Colonic mucosa (tissue), 4 donors: ENCODE measurements at regions not wholly inside any gene's neighbourhood (a gene's known extent, or its start where the extent isn't known, plus 50 kb on each side); places are given as distances from the start of the nearest gene placed in this dataset.

Experiments
- DNase-seq: peaks from one replicate; pipeline ENCODE4 v3.0.0-alpha.2; 2020
- H3K27ac ChIP-seq: fragments of 200-600 bp; one replicate; pipeline ENCODE4 v1.8.0; 2021
- H3K27me3 ChIP-seq: fragments of 200-600 bp; one replicate; pipeline ENCODE4 v1.8.0; 2021
- H3K36me3 ChIP-seq: fragments of 200-600 bp; one replicate; pipeline ENCODE4 v1.8.0; 2021
- H3K4me1 ChIP-seq: fragments of 200-600 bp; one replicate; pipeline ENCODE4 v1.8.0; 2021; ENCODE audit warnings: mild to moderate bottlenecking
- H3K4me3 ChIP-seq: fragments of 200-600 bp; one replicate; pipeline ENCODE4 v1.8.0; 2021
- H3K9ac ChIP-seq, 2 donors: one replicate each; pipeline ENCODE4 v1.7.0; 2013; ENCODE audit warnings: control low read depth in 2 of 2, low read depth in 2 of 2, low read length in 2 of 2
- H3K9me3 ChIP-seq: fragments of 200-600 bp; one replicate; pipeline ENCODE4 v1.8.0; 2021
- CTCF ChIP-seq: fragments of 200-600 bp; IDR thresholded peaks from one replicate; pipeline ENCODE4 v1.8.0; 2022; ENCODE audit warnings: antibody characterized with exemption, mild to moderate bottlenecking
- intact Hi-C: fragments of 100-400 bp; cut with DNase I; formaldehyde crosslinking; loops from one replicate; pipeline ENCODE4 v1.14.1; 2022
- donor health status: healthy.
- donor health status: DM: no; HTN: no; CAD: no.
- donor health status: DM: no; HTN: no; CAD: no.

- no peak overlapping the region for H3K9ac ChIP-seq
- DNase-seq = no peak
- TF ChIP-seq CTCF = no peak
- H3K27ac ChIP-seq = no peak overlapping the region
- intact Hi-C loops = no loop called here
- H3K36me3 ChIP-seq = no peaks in the 10 kb centered on the region
- no peak overlapping the region for H3K4me3 ChIP-seq
- no peaks in the 10 kb centered on the region for H3K4me1 ChIP-seq
- H3K9me3 ChIP-seq = no peaks in the 10 kb centered on the region
- H3K27me3 ChIP-seq = no peaks in the 10 kb centered on the region
Observed at GRCh38 chr15:39250001-39250400, 330.9 kb upstream of the THBS1 start.

- no peak overlapping the region for H3K27ac ChIP-seq
- no peak for DNase-seq
- H3K9ac ChIP-seq = no peak overlapping the region
- TF ChIP-seq CTCF = no peak
- H3K4me3 ChIP-seq = no peak overlapping the region
- H3K27me3 ChIP-seq = no peaks in the 10 kb centered on the region
- no peaks in the 10 kb centered on the region for H3K4me1 ChIP-seq
- H3K36me3 ChIP-seq = no peaks in the 10 kb centered on the region
- intact Hi-C loops = no loop called here
- H3K9me3 ChIP-seq = no peaks in the 10 kb centered on the region
Observed at GRCh38 chr15:39250460-39251186, 330.3 kb upstream of the THBS1 start.

GRCh38 chr15:39251413-39252133 is 329.3 kb upstream of the THBS1 start:
- H3K27ac ChIP-seq = no peak overlapping the region
- H3K4me1 ChIP-seq = no peaks in the 10 kb centered on the region
- DNase-seq = no peak
- no peak overlapping the region for H3K9ac ChIP-seq
- no peaks in the 10 kb centered on the region for H3K27me3 ChIP-seq
- no peaks in the 10 kb centered on the region for H3K36me3 ChIP-seq
- intact Hi-C loops = no loop called here
- no peak for TF ChIP-seq CTCF
- no peak overlapping the region for H3K4me3 ChIP-seq
- H3K9me3 ChIP-seq = no peaks in the 10 kb centered on the region

GRCh38 chr15:39252134-39252470 is 328.8 kb upstream of the THBS1 start:
- DNase-seq = no peak
- Histone ChIP-seq H3K36me3 (no peaks in the 10 kb centered on the region), H3K9me3 (no peaks in the 10 kb centered on the region), H3K4me3 (no peak overlapping the region), H3K4me1 (no peaks in the 10 kb centered on the region), H3K27me3 (no peaks in the 10 kb centered on the region), H3K9ac (no peak overlapping the region), H3K27ac (no peak overlapping the region)
- intact Hi-C loops = no loop called here
- TF ChIP-seq CTCF = no peak

GRCh38 chr15:39253552-39253951 is 327.3 kb upstream of the THBS1 start:
- Histone ChIP-seq H3K9me3 (no peaks in the 10 kb centered on the region), H3K27ac (no peak overlapping the region)

More at GRCh38 chr15:39253552-39253951, 327.3 kb upstream of the THBS1 start:
- TF ChIP-seq CTCF = no peak
- no peak for DNase-seq
- Histone ChIP-seq H3K4me1 (no peaks in the 10 kb centered on the region), H3K9ac (no peak overlapping the region), H3K4me3 (no peak overlapping the region), H3K27me3 (no peaks in the 10 kb centered on the region), H3K36me3 (no peaks in the 10 kb centered on the region)
- intact Hi-C loops = no loop called here
